IMR-90 (cell line): ENCODE measurements at regions not wholly inside any gene's neighbourhood (a gene's known extent, or its start where the extent isn't known, plus 50 kb on each side); places are given as distances from the start of the nearest gene placed in this dataset.

Experiments
- ATAC-seq: fragments of 200-7000 bp; cut with Tn5 transposase; 2 replicates; pipeline ENCODE4 v1.9.1; 2020; ENCODE audit warnings: low read depth, mild to moderate bottlenecking, moderate library complexity
- BruUV-seq: library from RNA; stranded (reverse); fragments of 400-500 nt; replicated peaks from 2 replicates; lab custom pipeline; 2021; lab: Mats Ljungman, UMichigan
- CTCF ChIA-PET: fragments of 300-600 bp; formaldehyde crosslinking; extraction: SDS; loops from one replicate; lab custom pipeline; 2021; ENCODE audit warnings: antibody characterized with exemption; lab: Yijun Ruan, JAX
- POLR2A ChIA-PET: fragments of 300-600 bp; sonication (Branson Sonifier 250); formaldehyde crosslinking; loops from one replicate; lab custom pipeline; 2022; ENCODE audit warnings: antibody characterized with exemption; ENCODE audit not compliant: unreplicated experiment; lab: Charles Lee
- DNase-seq: peaks from one replicate; pipeline ENCODE4 v3.0.0; 2013
- H2AFZ ChIP-seq: replicated peaks from 2 replicates; pipeline ENCODE3; 2013; ENCODE audit warnings: low read length, mild to moderate bottlenecking; ENCODE audit not compliant: poor library complexity
- H2AK5ac ChIP-seq: 2 replicates; pipeline ENCODE4 v1.6.1; 2013; ENCODE audit warnings: low read depth, low read length, inconsistent platforms
- H2AK9ac ChIP-seq: replicated peaks from 2 replicates; pipeline ENCODE3; 2013; ENCODE audit warnings: mild to moderate bottlenecking, low read depth, low read length, moderate library complexity; ENCODE audit not compliant: poor library complexity
- H2BK120ac ChIP-seq: 2 replicates; pipeline ENCODE4 v1.6.1; 2013; ENCODE audit warnings: low read depth, low read length, inconsistent platforms
- H2BK15ac ChIP-seq: 3 replicates; pipeline ENCODE4 v1.6.1; 2013; ENCODE audit warnings: low read depth, low read length, inconsistent platforms
- H2BK20ac ChIP-seq: 2 replicates; pipeline ENCODE4 v1.6.1; 2013; ENCODE audit warnings: low read depth, mild to moderate bottlenecking, inconsistent platforms, low read length, moderate library complexity
- H2BK5ac ChIP-seq: 2 replicates; pipeline ENCODE4 v1.6.1; 2013; ENCODE audit warnings: mild to moderate bottlenecking, low read depth, low read length, inconsistent platforms; ENCODE audit not compliant: poor library complexity, severe bottlenecking
- H3K14ac ChIP-seq: replicated peaks from 2 replicates; pipeline ENCODE4 v1.6.1; 2013; ENCODE audit warnings: low read depth, low read length, inconsistent platforms
- H3K18ac ChIP-seq: 2 replicates; pipeline ENCODE4 v1.6.1; 2013; ENCODE audit warnings: low read depth, low read length, control low read depth
- H3K23ac ChIP-seq: 2 replicates; pipeline ENCODE4 v1.6.1; 2013; ENCODE audit warnings: low read depth, low read length, inconsistent platforms
- H3K27ac ChIP-seq: 2 replicates; pipeline ENCODE4 v1.5.1; 2013; ENCODE audit warnings: mild to moderate bottlenecking, control low read depth, low read length; ENCODE audit not compliant: insufficient read depth
- H3K27me3 ChIP-seq: 2 replicates; pipeline ENCODE4 v1.6.1; 2013; ENCODE audit warnings: low read length; ENCODE audit not compliant: control insufficient read depth, insufficient read depth
- H3K36me3 ChIP-seq: 2 replicates; pipeline ENCODE4 v1.6.1; 2013; ENCODE audit warnings: low read length, mixed read lengths; ENCODE audit not compliant: control insufficient read depth, insufficient read depth
- H3K4ac ChIP-seq: 2 replicates; pipeline ENCODE4 v1.6.1; 2013; ENCODE audit warnings: low read depth, low read length, inconsistent platforms
- H3K4me1 ChIP-seq: 2 replicates; pipeline ENCODE4 v1.6.1; 2013; ENCODE audit warnings: low read length, mixed read lengths; ENCODE audit not compliant: control insufficient read depth, insufficient read depth
- H3K4me2 ChIP-seq: 2 replicates; pipeline ENCODE4 v1.6.1; 2013; ENCODE audit warnings: low read depth, mild to moderate bottlenecking, control low read depth, low read length, moderate library complexity
- H3K4me3 ChIP-seq: 2 replicates; pipeline ENCODE4 v1.5.1; 2013; ENCODE audit warnings: low read depth, mild to moderate bottlenecking, control low read depth, low read length, moderate library complexity; ENCODE audit not compliant: insufficient read depth
- H3K56ac ChIP-seq: 2 replicates; pipeline ENCODE4 v1.6.1; 2013; ENCODE audit warnings: low read length, inconsistent platforms; ENCODE audit not compliant: insufficient read depth; ENCODE audit errors: extremely low read depth
- H3K79me1 ChIP-seq, 2 experiments: 2 replicates each; pipeline ENCODE4 v1.6.1; 2013; ENCODE audit warnings: low read length in 2 of 2, inconsistent platforms in 1 of 2, low read depth in 1 of 2
- H3K9ac ChIP-seq: 2 replicates; pipeline ENCODE4 v1.6.1; 2013; ENCODE audit warnings: low read depth, low read length, control low read depth
- H3K9me1 ChIP-seq: 2 replicates; pipeline ENCODE4 v1.6.1; 2013; ENCODE audit warnings: low read length, inconsistent platforms; ENCODE audit not compliant: insufficient read depth
- H3K9me3 ChIP-seq: 2 replicates; pipeline ENCODE4 v1.6.1; 2013; ENCODE audit warnings: low read length; ENCODE audit not compliant: control insufficient read depth, insufficient read depth
- H4K20me1 ChIP-seq: 2 replicates; pipeline ENCODE4 v1.6.1; 2013; ENCODE audit warnings: low read length, inconsistent platforms; ENCODE audit not compliant: insufficient read depth
- H4K5ac ChIP-seq: 2 replicates; pipeline ENCODE4 v1.6.1; 2013; ENCODE audit warnings: mild to moderate bottlenecking, low read depth, low read length, control low read depth
- H4K8ac ChIP-seq, 2 experiments: 2 replicates each; pipeline ENCODE4 v1.6.1; 2013; ENCODE audit warnings: low read depth in 2 of 2, low read length in 2 of 2, control low read depth in 1 of 2, inconsistent platforms in 1 of 2
- H4K91ac ChIP-seq: 2 replicates; pipeline ENCODE4 v1.6.1; 2013; ENCODE audit warnings: low read depth, low read length, inconsistent platforms; ENCODE audit not compliant: insufficient read depth
- BHLHE40 ChIP-seq: fragments of 150-350 bp; IDR thresholded peaks from 2 replicates; pipeline ENCODE4 v1.6.1; 2016; ENCODE audit warnings: mild to moderate bottlenecking, low read depth, low read length
- CEBPB ChIP-seq: IDR thresholded peaks from 2 replicates; pipeline ENCODE4 v1.6.1; 2012; ENCODE audit warnings: low read depth, low read length, improper control_type of control experiment
- CHD1 ChIP-seq: IDR thresholded peaks from 2 replicates; pipeline ENCODE4 v1.6.1; 2012; ENCODE audit warnings: low read depth, low read length, improper control_type of control experiment
- FOS ChIP-seq: fragments of 150-350 bp; IDR thresholded peaks from 2 replicates; pipeline ENCODE4 v1.6.1; 2016; ENCODE audit warnings: low read depth, low read length
- MAFK ChIP-seq: IDR thresholded peaks from 2 replicates; pipeline ENCODE4 v1.6.1; 2012; ENCODE audit warnings: low read depth, low read length, improper control_type of control experiment
- MXI1 ChIP-seq: IDR thresholded peaks from 2 replicates; pipeline ENCODE4 v1.6.1; 2012; ENCODE audit warnings: low read depth, mild to moderate bottlenecking, low read length, moderate library complexity, borderline replicate concordance
- POLR2A ChIP-seq: IDR thresholded peaks from 2 replicates; pipeline ENCODE4 v1.6.1; 2012; ENCODE audit warnings: mild to moderate bottlenecking, low read depth, low read length
- RAD21 ChIP-seq: IDR thresholded peaks from 2 replicates; pipeline ENCODE4 v1.6.1; 2012; ENCODE audit warnings: low read length, improper control_type of control experiment
- RCOR1 ChIP-seq: IDR thresholded peaks from 2 replicates; pipeline ENCODE4 v1.6.1; 2012; ENCODE audit warnings: mild to moderate bottlenecking, low read length, improper control_type of control experiment; ENCODE audit not compliant: insufficient replicate concordance
- RFX5 ChIP-seq: IDR thresholded peaks from 2 replicates; pipeline ENCODE4 v1.8.0; 2012; ENCODE audit warnings: low read depth, mild to moderate bottlenecking, low read length, moderate library complexity
- SMC3 ChIP-seq: fragments of 150-350 bp; IDR thresholded peaks from 2 replicates; pipeline ENCODE4 v1.6.1; 2016; ENCODE audit warnings: low read depth, mild to moderate bottlenecking, antibody characterized with exemption, low read length, moderate library complexity
- USF2 ChIP-seq: fragments of 150-350 bp; IDR thresholded peaks from 2 replicates; pipeline ENCODE4 v1.6.1; 2017; ENCODE audit warnings: mild to moderate bottlenecking, antibody characterized with exemption, low read length, low read depth
- WGBS, 2 experiments: methylation state at CpG; one replicate each; pipeline versions ENCODE4 v1.1.5 to v1.1.7; 2013; ENCODE audit warnings: missing lambda C conversion rate in 2 of 2; ENCODE audit not compliant: insufficient read length in 1 of 2; ENCODE audit errors: extremely low coverage in 2 of 2; 5-methylcytosine and 5-hydroxymethylcytosine counted together
- dilution Hi-C: fragments of 300-500 bp; cut with HindIII; formaldehyde crosslinking; loops from one replicate; pipeline ENCODE4 v1.14.3; 2018; ENCODE audit warnings: low sequenced_read_pairs; ENCODE audit not compliant: unreplicated experiment
- in situ Hi-C: fragments of 300-500 bp; cut with MboI; formaldehyde crosslinking; loops from 3 replicates; pipeline ENCODE4 v1.14.3; 2019; ENCODE audit warnings: low sequenced_read_pairs, inconsistent platforms, mixed read lengths
- intact Hi-C: fragments of 100-400 bp; cut with micrococcal nuclease; formaldehyde crosslinking; loops from 2 replicates; pipeline ENCODE4 v1.10.0; 2022
- TF ChIP-seq, protein P1 (sequence below): fragments of 150-350 bp; IDR thresholded peaks from 2 replicates; pipeline ENCODE4 v1.6.1; 2016; ENCODE audit warnings: low read depth, mild to moderate bottlenecking, low read length, moderate library complexity, borderline replicate concordance
- TF ChIP-seq, protein P2 (sequence below): conservative IDR thresholded peaks from 2 replicates; pipeline ENCODE4 v1.5.1; 2012; ENCODE audit warnings: mild to moderate bottlenecking, low read depth, low read length, improper control_type of control experiment

GRCh38 chrX:63418211-63418610 is 67.1 kb upstream of the SPIN4 start:
- H3K9me3 ChIP-seq: no peaks in the 10 kb centered on the region
- ChIA-PET POLR2A (no interaction called here), CTCF (no interaction called here)
- no peak overlapping the region for H3K27ac ChIP-seq
- no peak overlapping the region for H3K56ac ChIP-seq
- no peak overlapping the region for H3K4me3 ChIP-seq
- H3K14ac ChIP-seq: no peak overlapping the region
- no peak overlapping the region for H3K4ac ChIP-seq
- no peak overlapping the region for H2BK20ac ChIP-seq
- intact Hi-C loops: no loop called here
- no TSS peak for BruUV-seq
- dilution Hi-C loops: no loop called here
- no peaks in the 10 kb centered on the region for H4K20me1 ChIP-seq
- in situ Hi-C loops: no loop called here
- H3K27me3 ChIP-seq: no peaks in the 10 kb centered on the region
- H3K36me3 ChIP-seq: no peaks in the 10 kb centered on the region
- H2BK120ac ChIP-seq: no peak overlapping the region
- H4K91ac ChIP-seq: no peak overlapping the region
- no peak for DNase-seq
- no peak overlapping the region for H3K9ac ChIP-seq
- no peaks in the 10 kb centered on the region for H3K79me1 ChIP-seq
- no peak overlapping the region for H4K5ac ChIP-seq
- no peak overlapping the region for H4K8ac ChIP-seq
- ATAC-seq: no peak
- H3K23ac ChIP-seq: no peak overlapping the region
- no peak overlapping the region for H2BK15ac ChIP-seq
- TF ChIP-seq SMC3 (no peak), MXI1 (no peak), USF2 (no peak), RAD21 (no peak), RCOR1 (no peak), RFX5 (no peak), BHLHE40 (no peak), MAFK (no peak), POLR2A (no peak), CHD1 (no peak), FOS (no peak), CEBPB (no peak)
- TF ChIP-seq, protein P1, sequence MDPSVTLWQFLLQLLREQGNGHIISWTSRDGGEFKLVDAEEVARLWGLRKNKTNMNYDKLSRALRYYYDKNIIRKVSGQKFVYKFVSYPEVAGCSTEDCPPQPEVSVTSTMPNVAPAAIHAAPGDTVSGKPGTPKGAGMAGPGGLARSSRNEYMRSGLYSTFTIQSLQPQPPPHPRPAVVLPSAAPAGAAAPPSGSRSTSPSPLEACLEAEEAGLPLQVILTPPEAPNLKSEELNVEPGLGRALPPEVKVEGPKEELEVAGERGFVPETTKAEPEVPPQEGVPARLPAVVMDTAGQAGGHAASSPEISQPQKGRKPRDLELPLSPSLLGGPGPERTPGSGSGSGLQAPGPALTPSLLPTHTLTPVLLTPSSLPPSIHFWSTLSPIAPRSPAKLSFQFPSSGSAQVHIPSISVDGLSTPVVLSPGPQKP: no peak
- TF ChIP-seq, protein P2, sequence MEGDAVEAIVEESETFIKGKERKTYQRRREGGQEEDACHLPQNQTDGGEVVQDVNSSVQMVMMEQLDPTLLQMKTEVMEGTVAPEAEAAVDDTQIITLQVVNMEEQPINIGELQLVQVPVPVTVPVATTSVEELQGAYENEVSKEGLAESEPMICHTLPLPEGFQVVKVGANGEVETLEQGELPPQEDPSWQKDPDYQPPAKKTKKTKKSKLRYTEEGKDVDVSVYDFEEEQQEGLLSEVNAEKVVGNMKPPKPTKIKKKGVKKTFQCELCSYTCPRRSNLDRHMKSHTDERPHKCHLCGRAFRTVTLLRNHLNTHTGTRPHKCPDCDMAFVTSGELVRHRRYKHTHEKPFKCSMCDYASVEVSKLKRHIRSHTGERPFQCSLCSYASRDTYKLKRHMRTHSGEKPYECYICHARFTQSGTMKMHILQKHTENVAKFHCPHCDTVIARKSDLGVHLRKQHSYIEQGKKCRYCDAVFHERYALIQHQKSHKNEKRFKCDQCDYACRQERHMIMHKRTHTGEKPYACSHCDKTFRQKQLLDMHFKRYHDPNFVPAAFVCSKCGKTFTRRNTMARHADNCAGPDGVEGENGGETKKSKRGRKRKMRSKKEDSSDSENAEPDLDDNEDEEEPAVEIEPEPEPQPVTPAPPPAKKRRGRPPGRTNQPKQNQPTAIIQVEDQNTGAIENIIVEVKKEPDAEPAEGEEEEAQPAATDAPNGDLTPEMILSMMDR: no peak
- H2AFZ ChIP-seq: no peak overlapping the region
- no peak overlapping the region for H2AK5ac ChIP-seq
- H2BK5ac ChIP-seq: no peak overlapping the region
- no peaks in the 10 kb centered on the region for H3K9me1 ChIP-seq
- H3K4me1 ChIP-seq: no peaks in the 10 kb centered on the region
- 80% methylated on average over 1 of the region's 4 CpGs; no CpG with 5 or more reads in 1 of the 2 experiments for WGBS, 2 experiments
- H3K18ac ChIP-seq: no peak overlapping the region
- no peak overlapping the region for H3K4me2 ChIP-seq
- no peak overlapping the region for H2AK9ac ChIP-seq
